Stomach smooth muscle (tissue), 2 donors: ENCODE measurements at regions not wholly inside any gene's neighbourhood (a gene's known extent, or its start where the extent isn't known, plus 50 kb on each side); places are given as distances from the start of the nearest gene placed in this dataset.
"Not testable (repeated sequence)": the region's sequence is repeated elsewhere in the genome, so short reads cannot be mapped to it uniquely, and the experiment has no call there.

Experiments used
- H3K27ac ChIP-seq: one replicate; pipeline ENCODE4 v1.7.0; 2013; ENCODE audit warnings: mild to moderate bottlenecking, low read length, inconsistent platforms
- H3K27me3 ChIP-seq, 2 donors: one replicate each; pipeline ENCODE4 v1.7.0; 2013; ENCODE audit warnings: low read length in 2 of 2; ENCODE audit not compliant: insufficient read depth in 2 of 2, control insufficient read depth in 1 of 2
- H3K36me3 ChIP-seq, 2 donors: one replicate each; pipeline ENCODE4 v1.7.0; 2013; ENCODE audit warnings: low read length in 2 of 2; ENCODE audit not compliant: control insufficient read depth in 2 of 2, insufficient read depth in 2 of 2
- H3K4me1 ChIP-seq: one replicate; pipeline ENCODE4 v1.7.0; 2013; ENCODE audit warnings: low read length; ENCODE audit not compliant: control insufficient read depth, insufficient read depth
- H3K4me3 ChIP-seq, 2 donors: one replicate each; pipeline ENCODE4 v1.7.0; 2013; ENCODE audit warnings: low read length in 2 of 2
- H3K9ac ChIP-seq, 2 donors: one replicate each; pipeline ENCODE4 v1.7.0; 2013; ENCODE audit warnings: low read length in 2 of 2, mild to moderate bottlenecking in 1 of 2
- H3K9me3 ChIP-seq, 2 donors: one replicate each; pipeline ENCODE4 v1.7.0; 2013; ENCODE audit warnings: low read length in 2 of 2; ENCODE audit not compliant: control insufficient read depth in 2 of 2
- donor health status: healthy.
- donor health status: Pancreatic carcinoma.

DNA sequence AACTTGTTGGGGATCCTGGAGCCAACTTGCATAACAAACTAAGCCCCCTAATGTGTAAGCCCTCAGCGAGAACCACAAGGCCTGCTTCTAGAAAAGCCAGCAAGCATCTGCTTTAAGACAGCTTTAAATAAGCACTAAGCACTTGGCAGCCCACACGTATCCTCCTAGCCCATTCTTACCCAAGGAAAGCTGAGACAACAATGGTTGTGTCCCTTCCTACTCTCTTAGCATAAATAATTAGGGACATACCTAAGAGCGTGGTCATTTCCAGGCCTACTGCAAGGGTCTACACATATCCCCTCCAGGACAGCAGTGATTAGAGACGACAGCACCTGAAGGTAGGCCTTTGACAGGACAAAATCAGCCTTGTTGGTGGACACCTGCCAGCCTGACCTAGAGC is 322.8 kb upstream of the PPARGC1A start:
- Histone ChIP-seq H3K27me3 (no peaks in the 10 kb centered on the region), H3K9ac (no peak overlapping the region), H3K27ac (no peak overlapping the region), H3K4me3 (no peak overlapping the region), H3K4me1 (no peaks in the 10 kb centered on the region), H3K9me3 (no peaks in the 10 kb centered on the region), H3K36me3 (no peaks in the 10 kb centered on the region)

- H3K27me3 ChIP-seq: no peaks in the 10 kb centered on the region
- H3K36me3 ChIP-seq: no peaks in the 10 kb centered on the region
- H3K9me3 ChIP-seq: no peaks in the 10 kb centered on the region
- no peak overlapping the region for H3K9ac ChIP-seq
- H3K27ac ChIP-seq: no peak overlapping the region
- no peaks in the 10 kb centered on the region for H3K4me1 ChIP-seq
- H3K4me3 ChIP-seq: no peak overlapping the region
Observed at GRCh38 chr4:24211856-24212255, 322.0 kb upstream of the PPARGC1A start.

DNA sequence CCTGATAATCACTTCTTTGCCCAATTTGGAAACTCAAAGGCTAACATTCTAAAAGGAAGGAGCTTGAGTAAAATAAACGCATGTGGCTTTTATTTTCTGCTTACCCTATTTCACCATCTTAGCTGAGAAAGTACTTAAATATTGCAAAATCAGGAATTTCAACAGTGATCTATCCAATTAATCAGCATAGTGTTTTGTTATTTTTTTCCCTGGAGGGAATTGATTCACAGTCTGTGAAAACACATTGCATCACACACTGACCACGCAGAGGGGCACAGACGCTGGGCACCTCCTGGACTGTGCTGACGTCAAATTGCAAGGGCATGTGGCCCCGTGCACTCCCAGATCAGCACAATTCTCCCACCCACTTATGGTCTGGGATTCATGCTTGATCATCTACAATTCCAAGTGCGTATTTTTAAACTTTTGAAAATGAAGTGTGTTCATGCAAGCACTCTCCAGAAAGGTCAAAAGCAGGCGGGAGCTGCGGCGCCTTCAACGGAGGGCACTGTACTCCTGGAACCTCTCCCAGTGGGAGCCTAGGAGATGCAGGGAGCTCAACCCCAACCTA is 320.6 kb upstream of the PPARGC1A start:
- Histone ChIP-seq H3K4me3 (no peak overlapping the region), H3K9me3 (no peaks in the 10 kb centered on the region), H3K36me3 (no peaks in the 10 kb centered on the region), H3K4me1 (no peaks in the 10 kb centered on the region), H3K27ac (no peak overlapping the region), H3K27me3 (no peaks in the 10 kb centered on the region), H3K9ac (no peak overlapping the region)

DNA sequence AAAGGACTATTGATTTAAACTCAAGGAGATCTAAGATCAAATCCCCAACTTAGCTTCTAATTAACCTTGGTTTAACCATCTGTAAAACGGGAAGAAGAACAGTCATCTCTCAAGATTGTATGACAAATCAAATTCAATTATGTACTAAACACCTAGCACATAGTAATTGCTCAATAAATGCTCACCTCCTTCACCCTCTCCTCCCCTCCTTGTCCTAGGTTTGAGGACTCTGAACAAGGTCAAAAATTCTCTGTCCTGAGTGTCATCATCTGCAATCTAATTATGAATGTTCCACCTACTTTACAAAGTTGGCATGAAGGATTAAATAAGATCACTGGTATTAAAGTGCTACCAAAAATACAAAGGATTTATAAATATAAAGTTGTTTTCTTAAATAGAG is 320.1 kb upstream of the PPARGC1A start:
- Histone ChIP-seq H3K9ac (no peak overlapping the region), H3K4me1 (no peaks in the 10 kb centered on the region), H3K27me3 (no peaks in the 10 kb centered on the region), H3K27ac (no peak overlapping the region), H3K9me3 (no peaks in the 10 kb centered on the region), H3K36me3 (no peaks in the 10 kb centered on the region), H3K4me3 (no peak overlapping the region)

DNA sequence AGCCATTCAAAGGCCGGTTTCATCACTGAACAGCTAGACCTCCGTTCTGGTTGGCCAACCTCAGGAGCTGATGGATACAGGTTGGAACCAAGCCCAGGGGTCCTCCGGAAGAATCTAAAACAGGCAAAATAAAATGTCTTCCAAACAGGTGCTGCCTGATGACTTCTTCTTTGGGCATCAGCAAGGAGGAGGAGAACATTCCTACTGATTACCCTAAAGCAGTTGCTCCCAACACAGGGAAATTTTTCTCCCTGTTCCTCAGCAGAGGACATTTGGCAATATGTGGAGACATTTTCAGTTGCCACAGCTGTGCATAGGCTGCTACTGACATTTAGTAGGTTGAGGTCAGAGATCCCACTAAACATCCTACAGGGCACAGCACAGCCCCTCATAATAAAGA is 319.3 kb upstream of the PPARGC1A start:
- no peaks in the 10 kb centered on the region for H3K36me3 ChIP-seq
- H3K27ac ChIP-seq: no peak overlapping the region
- H3K27me3 ChIP-seq: no peaks in the 10 kb centered on the region
- H3K4me1 ChIP-seq: no peaks in the 10 kb centered on the region
- no peak overlapping the region for H3K9ac ChIP-seq
- no peaks in the 10 kb centered on the region for H3K9me3 ChIP-seq
- H3K4me3 ChIP-seq: no peak overlapping the region

- Histone ChIP-seq H3K27me3 (no peaks in the 10 kb centered on the region), H3K4me1 (no peaks in the 10 kb centered on the region), H3K36me3 (no peaks in the 10 kb centered on the region), H3K27ac (no peak overlapping the region), H3K9me3 (no peaks in the 10 kb centered on the region), H3K4me3 (no peak overlapping the region), H3K9ac (no peak overlapping the region)
Observed at GRCh38 chr4:24208691-24209090, 318.8 kb upstream of the PPARGC1A start.

DNA sequence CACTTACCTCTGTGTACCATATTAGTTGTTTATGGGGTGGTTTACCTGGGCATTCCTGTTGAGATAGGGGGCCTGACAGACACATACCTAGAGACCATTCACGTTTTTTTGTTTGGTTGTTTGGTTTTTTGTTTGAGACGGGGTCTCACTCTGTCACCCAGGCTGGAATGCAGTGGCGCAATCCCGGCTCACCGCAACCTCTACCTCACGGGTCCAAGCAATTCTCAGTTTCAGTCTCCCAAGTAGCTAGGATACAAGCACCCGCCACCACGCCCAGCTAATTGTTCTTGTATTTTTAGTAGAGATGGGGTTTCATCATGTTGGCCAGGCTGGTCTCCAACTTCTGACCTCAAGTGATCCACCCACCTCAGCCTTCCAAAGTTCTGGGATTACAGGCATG is 314.9 kb upstream of the PPARGC1A start:
- not testable (repeated sequence) for H3K4me1 ChIP-seq, H3K4me3 ChIP-seq, H3K9me3 ChIP-seq, H3K36me3 ChIP-seq, H3K27me3 ChIP-seq, H3K27ac ChIP-seq, H3K9ac ChIP-seq

DNA sequence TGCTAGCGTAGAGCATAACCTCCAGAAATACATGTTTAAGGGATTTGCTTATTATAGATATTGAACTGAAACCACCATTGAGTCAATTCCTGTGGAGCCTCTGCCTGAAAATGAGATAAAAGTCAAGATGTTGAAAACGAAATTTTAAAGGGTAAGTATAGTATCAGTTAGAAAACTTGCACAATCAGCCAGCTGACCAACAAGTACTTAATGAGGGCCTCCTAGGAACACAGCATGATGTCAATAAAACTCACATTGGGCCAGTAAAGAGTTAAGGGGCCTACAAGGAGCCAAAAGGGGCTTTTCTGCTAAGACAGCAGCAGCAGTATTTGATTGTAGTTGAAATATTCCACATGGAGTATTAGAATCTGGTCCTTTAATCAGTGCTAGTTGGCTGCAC is 314.1 kb upstream of the PPARGC1A start:
- H3K36me3 ChIP-seq: no peaks in the 10 kb centered on the region
- H3K4me1 ChIP-seq: no peaks in the 10 kb centered on the region
- no peaks in the 10 kb centered on the region for H3K27me3 ChIP-seq
- no peak overlapping the region for H3K4me3 ChIP-seq
- no peaks in the 10 kb centered on the region for H3K9me3 ChIP-seq
- H3K27ac ChIP-seq: no peak overlapping the region
- no peak overlapping the region for H3K9ac ChIP-seq

DNA sequence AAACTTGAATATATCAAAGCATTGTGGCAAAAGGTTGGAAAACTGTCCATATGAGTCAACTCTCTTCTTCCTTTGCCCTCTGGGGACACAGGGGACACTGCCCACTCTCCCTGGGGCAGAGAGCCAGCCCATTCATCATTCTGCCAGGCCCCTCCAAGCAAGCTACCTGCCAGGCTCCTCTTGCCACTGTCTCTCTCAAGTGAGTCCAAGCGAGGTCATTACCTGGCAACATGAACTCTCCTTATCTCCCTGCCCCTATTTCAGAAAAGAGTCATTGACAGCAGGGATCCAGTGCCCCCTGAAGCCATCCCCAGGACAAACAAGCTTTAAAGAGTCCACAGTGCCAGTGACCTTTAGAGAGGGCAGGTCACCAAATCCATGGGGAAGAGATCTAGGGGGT is 312.7 kb upstream of the PPARGC1A start:
- H3K9ac ChIP-seq: no peak overlapping the region
- H3K4me1 ChIP-seq: no peaks in the 10 kb centered on the region
- no peak overlapping the region for H3K27ac ChIP-seq
- no peaks in the 10 kb centered on the region for H3K27me3 ChIP-seq
- no peak overlapping the region for H3K4me3 ChIP-seq
- no peaks in the 10 kb centered on the region for H3K36me3 ChIP-seq
- no peaks in the 10 kb centered on the region for H3K9me3 ChIP-seq

DNA sequence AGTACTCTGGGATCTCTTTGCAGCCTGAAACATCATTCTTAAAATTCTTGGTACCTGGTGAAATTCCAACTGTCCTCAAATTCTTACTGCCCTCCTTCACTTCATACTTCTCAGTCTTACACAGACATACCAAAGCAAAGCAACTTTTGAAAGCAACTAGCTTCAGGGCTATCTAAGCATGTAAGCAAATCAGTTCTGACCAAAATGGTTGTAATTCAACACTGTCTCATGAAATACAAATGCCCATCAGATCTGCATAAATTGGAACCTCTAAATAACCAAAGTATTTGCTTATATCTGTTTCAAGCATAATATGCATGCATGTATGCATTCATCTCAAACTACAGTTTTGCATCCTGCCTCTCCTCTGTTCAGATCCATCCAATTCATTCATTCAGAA is 308.1 kb upstream of the PPARGC1A start:
- no peaks in the 10 kb centered on the region for H3K9me3 ChIP-seq
- H3K4me1 ChIP-seq: no peaks in the 10 kb centered on the region
- H3K9ac ChIP-seq: no peak overlapping the region
- H3K36me3 ChIP-seq: no peaks in the 10 kb centered on the region
- no peak overlapping the region for H3K27ac ChIP-seq
- H3K27me3 ChIP-seq: no peaks in the 10 kb centered on the region
- H3K4me3 ChIP-seq: no peak overlapping the region

DNA sequence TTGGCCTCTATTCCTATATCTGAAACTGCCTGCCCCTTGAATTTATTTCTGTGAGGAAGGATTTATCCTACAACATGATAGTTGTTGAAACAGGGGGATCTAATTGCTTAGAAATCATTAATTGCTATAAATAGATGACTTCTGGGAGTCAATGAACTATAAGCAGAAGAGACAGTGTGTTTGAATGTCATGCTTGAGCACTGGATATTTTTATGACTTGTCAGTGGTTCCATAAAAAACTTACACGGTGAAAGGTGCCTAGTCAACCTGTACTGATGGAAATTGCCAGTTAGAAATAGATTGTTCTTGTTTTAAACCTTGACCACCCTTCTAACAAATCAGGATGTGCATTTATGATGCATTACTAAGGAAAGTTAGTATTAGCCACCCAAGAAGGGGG is 306.9 kb upstream of the PPARGC1A start:
- Histone ChIP-seq H3K27me3 (no peaks in the 10 kb centered on the region), H3K9ac (no peak overlapping the region), H3K4me1 (no peaks in the 10 kb centered on the region)

More for the DNA sequence above, 306.9 kb upstream of the PPARGC1A start:
- H3K36me3 ChIP-seq: no peaks in the 10 kb centered on the region
- no peaks in the 10 kb centered on the region for H3K9me3 ChIP-seq
- H3K27ac ChIP-seq: no peak overlapping the region
- no peak overlapping the region for H3K4me3 ChIP-seq
